CD4-positive, alpha-beta T cell (primary cell): ENCODE measurements at regions not wholly inside any gene's neighbourhood (a gene's known extent, or its start where the extent isn't known, plus 50 kb on each side); places are given as distances from the start of the nearest gene placed in this dataset.

Experiments used
- ATAC-seq: fragments of 200-7000 bp; cut with Tn5 transposase; one replicate; pipeline ENCODE4 v1.10.0; 2022; ENCODE audit warnings: mild to moderate bottlenecking; ENCODE audit not compliant: poor library complexity
- CTCF ChIA-PET: fragments of 350-600 bp; sonication (Branson Sonifier 250); formaldehyde crosslinking; loops from one replicate; lab custom pipeline; 2021; ENCODE audit warnings: antibody characterized with exemption, inconsistent platforms; lab: Charles Lee
- POLR2A ChIA-PET: fragments of 350-600 bp; sonication (Branson Sonifier 250); formaldehyde crosslinking; loops from one replicate; lab custom pipeline; 2021; ENCODE audit warnings: antibody characterized with exemption, inconsistent platforms; lab: Charles Lee
- DNase-seq, 14 experiments: peaks; one replicate each; pipeline ENCODE4 v3.0.0-alpha.2; 2013 to 2020; ENCODE audit warnings: mixed read lengths in 2 of 14
- H3K27ac ChIP-seq, 2 donors: one replicate each; pipeline versions ENCODE4 v1.5.1 to v1.7.0; 2013; ENCODE audit warnings: low read length in 2 of 2, low read depth in 1 of 2, mild to moderate bottlenecking in 1 of 2
- H3K27me3 ChIP-seq, 2 experiments: 1 replicate in 1 of 2; 2 replicates in 1 of 2; pipeline versions ENCODE4 v1.6.1 to v1.7.0; 2013; ENCODE audit warnings: low read length in 2 of 2, control low read depth in 1 of 2, mild to moderate bottlenecking in 1 of 2, moderate library complexity in 1 of 2; ENCODE audit not compliant: insufficient read depth in 2 of 2, control insufficient read depth in 1 of 2
- H3K36me3 ChIP-seq: one replicate; pipeline ENCODE4 v1.6.1; 2013; ENCODE audit warnings: low read length, control low read depth; ENCODE audit not compliant: insufficient read depth
- H3K4me1 ChIP-seq: one replicate; pipeline ENCODE4 v1.6.1; 2013; ENCODE audit warnings: low read length, control low read depth; ENCODE audit not compliant: insufficient read depth
- H3K4me3 ChIP-seq: one replicate; pipeline ENCODE4 v1.5.1; 2013; ENCODE audit warnings: mild to moderate bottlenecking, low read length, moderate library complexity
- H3K9me3 ChIP-seq, 2 experiments: 1 replicate in 1 of 2; 2 replicates in 1 of 2; pipeline versions ENCODE4 v1.6.1 to v1.7.0; 2013; ENCODE audit warnings: low read length in 2 of 2, mild to moderate bottlenecking in 2 of 2, control low read depth in 1 of 2, moderate library complexity in 1 of 2; ENCODE audit not compliant: control insufficient read depth in 1 of 2, insufficient read depth in 1 of 2
- H3K27ac Mint-ChIP-seq: one replicate; pipeline ENCODE4 v1.8.0; 2020; ENCODE audit warnings: mixed read lengths
- H3K27me3 Mint-ChIP-seq: one replicate; pipeline ENCODE4 v1.8.0; 2021; ENCODE audit warnings: mixed read lengths
- H3K36me3 Mint-ChIP-seq: one replicate; pipeline ENCODE4 v1.8.0; 2021; ENCODE audit warnings: low read depth, mixed read lengths
- H3K4me1 Mint-ChIP-seq: one replicate; pipeline ENCODE4 v1.8.0; 2021; ENCODE audit warnings: low read depth, mixed read lengths
- H3K4me3 Mint-ChIP-seq: one replicate; pipeline ENCODE4 v1.8.0; 2020; ENCODE audit warnings: mild to moderate bottlenecking, mixed read lengths
- H3K9me3 Mint-ChIP-seq: one replicate; pipeline ENCODE4 v1.8.0; 2020; ENCODE audit warnings: mixed read lengths
- CTCF ChIP-seq: fragments of 200-600 bp; IDR thresholded peaks from one replicate; pipeline ENCODE4 v1.8.0; 2022; ENCODE audit warnings: antibody characterized with exemption, mild to moderate bottlenecking
- intact Hi-C, 2 experiments: fragments of 100-400 bp; cut with DNase I in 1 of 2; cut with micrococcal nuclease in 1 of 2; formaldehyde crosslinking; loops; one replicate each; pipeline versions ENCODE4 v1.15.1 to v1.9.0; 2023 to 2025; cut with DNase I, micrococcal nuclease

DNA sequence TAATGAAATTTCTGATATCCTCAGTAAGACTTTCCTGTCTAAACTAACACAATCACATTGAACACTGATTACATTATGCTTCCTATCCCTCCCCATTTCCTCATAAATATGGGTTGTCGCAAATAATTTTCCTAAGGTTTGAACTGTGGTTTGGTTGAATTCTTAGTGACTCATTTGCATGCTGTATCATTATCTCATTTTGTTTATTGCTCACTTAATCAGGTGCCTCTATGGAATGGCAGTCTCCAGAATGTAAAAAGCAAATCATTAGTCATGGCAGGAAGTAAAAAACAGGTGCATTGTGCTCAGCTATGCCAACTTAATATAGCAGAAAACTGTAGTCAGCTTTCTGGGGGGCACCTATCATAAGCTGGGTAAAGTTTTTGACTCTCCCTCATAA lies 216.0 kb upstream of the ZBTB20 start:
- DNase-seq, result no peak
- intact Hi-C loops, result no loop called here

DNA sequence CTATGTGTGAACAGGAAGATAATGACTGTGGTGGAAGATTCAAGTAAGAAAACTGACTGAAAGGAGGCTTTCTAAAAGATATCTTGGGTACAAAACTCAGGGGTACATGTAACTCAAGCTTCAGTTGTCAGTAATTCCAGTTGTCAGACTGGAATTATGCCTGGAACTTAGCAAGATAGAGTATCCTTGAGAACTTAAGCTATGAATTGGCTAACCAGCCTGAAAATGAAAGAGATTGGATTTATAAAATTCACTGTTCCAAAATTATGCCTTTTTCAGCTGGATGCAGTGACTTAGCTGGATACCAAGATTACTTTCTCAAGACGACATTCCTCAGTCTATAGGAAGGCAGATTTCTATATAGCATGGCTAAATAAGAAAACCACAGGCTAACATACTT lies 221.9 kb upstream of the ZBTB20 start:
- Mint-ChIP-seq H3K27ac (no peak overlapping the region), H3K4me1 (no peaks in the 10 kb centered on the region), H3K27me3 (no peaks in the 10 kb centered on the region), H3K9me3 (peaks cover 8% of the 10 kb centered on the region), H3K4me3 (no peak overlapping the region), H3K36me3 (no peaks in the 10 kb centered on the region)
- no peaks in the 10 kb centered on the region for H3K4me1 ChIP-seq
- TF ChIP-seq CTCF, result no peak
- no peaks in the 10 kb centered on the region for H3K9me3 ChIP-seq
- no peaks in the 10 kb centered on the region for H3K27me3 ChIP-seq
- no peak overlapping the region for H3K27ac ChIP-seq
- intact Hi-C loops, result no loop called here
- no peak for DNase-seq
- no peaks in the 10 kb centered on the region for H3K36me3 ChIP-seq
- ChIA-PET CTCF (no interaction called here), POLR2A (no interaction called here)
- no peak overlapping the region for H3K4me3 ChIP-seq
- no peak for ATAC-seq

More for the DNA sequence above, 216.0 kb upstream of the ZBTB20 start:
- Histone ChIP-seq H3K27me3 (no peaks in the 10 kb centered on the region), H3K27ac (no peak overlapping the region), H3K36me3 (no peaks in the 10 kb centered on the region), H3K4me1 (no peaks in the 10 kb centered on the region), H3K4me3 (no peak overlapping the region), H3K9me3 (no peaks in the 10 kb centered on the region)
- no peak for TF ChIP-seq CTCF
- ChIA-PET POLR2A (no interaction called here), CTCF (no interaction called here)
- H3K9me3 Mint-ChIP-seq, result peaks cover 8% of the 10 kb centered on the region
- no peak overlapping the region for H3K27ac Mint-ChIP-seq
- ATAC-seq, result no peak
- H3K27me3 Mint-ChIP-seq, result no peaks in the 10 kb centered on the region
- H3K36me3 Mint-ChIP-seq, result no peaks in the 10 kb centered on the region
- H3K4me3 Mint-ChIP-seq, result no peak overlapping the region
- peaks cover 5% of the 10 kb centered on the region for H3K4me1 Mint-ChIP-seq

- TF ChIP-seq CTCF, result no peak
- no peaks in the 10 kb centered on the region for H3K4me1 Mint-ChIP-seq
- H3K27ac ChIP-seq, result no peak overlapping the region
- no peaks in the 10 kb centered on the region for H3K36me3 Mint-ChIP-seq
- no peak for ATAC-seq
- no peaks in the 10 kb centered on the region for H3K9me3 ChIP-seq
- no peak overlapping the region for H3K4me3 ChIP-seq
- POLR2A ChIA-PET, result no interaction called here
- CTCF ChIA-PET, result interaction anchor here (1.4 kb wide), 1 partner anchor 25 kb away, joined by 3 read pairs; no protein-coding TSS in a partner anchor
- intact Hi-C loops, result no loop called here
- H3K36me3 ChIP-seq, result no peaks in the 10 kb centered on the region
- no peaks in the 10 kb centered on the region for H3K9me3 Mint-ChIP-seq
- no peak overlapping the region for H3K27ac Mint-ChIP-seq
- H3K4me3 Mint-ChIP-seq, result no peak overlapping the region
- H3K27me3 ChIP-seq, result no peaks in the 10 kb centered on the region
- H3K4me1 ChIP-seq, result no peaks in the 10 kb centered on the region
- no peak for DNase-seq
- H3K27me3 Mint-ChIP-seq, result no peaks in the 10 kb centered on the region
Measured at GRCh38 chr3:115375362-115375761, 228.3 kb upstream of the ZBTB20 start.
